Adipocyte (in vitro differentiated cells): ENCODE measurements at regions not wholly inside any gene's neighbourhood (a gene's known extent, or its start where the extent isn't known, plus 50 kb on each side); places are given as distances from the start of the nearest gene placed in this dataset.
A peak's percentile ranks its signal among the peaks of the same experiment; 100 is the strongest.

Source experiments
- DNase-seq: peaks from one replicate; pipeline ENCODE4 v3.0.0-alpha.2; 2015; ENCODE audit warnings: low read depth
- H3K27me3 ChIP-seq: replicated peaks from 2 replicates; pipeline ENCODE4 v1.7.0; 2013; ENCODE audit warnings: mild to moderate bottlenecking, low read length, moderate library complexity; ENCODE audit not compliant: control insufficient read depth, insufficient read depth
- H3K36me3 ChIP-seq: 2 replicates; pipeline ENCODE4 v1.7.0; 2013; ENCODE audit warnings: low read length, mild to moderate bottlenecking, moderate library complexity; ENCODE audit not compliant: control insufficient read depth, insufficient read depth, severe bottlenecking
- H3K4me1 ChIP-seq: 2 replicates; pipeline ENCODE4 v1.7.0; 2013; ENCODE audit warnings: mild to moderate bottlenecking, low read length, moderate library complexity; ENCODE audit not compliant: control insufficient read depth, insufficient read depth
- H3K4me3 ChIP-seq: 2 replicates; pipeline ENCODE4 v1.7.0; 2013; ENCODE audit warnings: mild to moderate bottlenecking, low read length, moderate library complexity
- H3K9ac ChIP-seq: 2 replicates; pipeline ENCODE4 v1.7.0; 2013; ENCODE audit warnings: mild to moderate bottlenecking, low read length, moderate library complexity
- H3K9me3 ChIP-seq: 2 replicates; pipeline ENCODE4 v1.7.0; 2013; ENCODE audit warnings: mild to moderate bottlenecking, low read length, moderate library complexity; ENCODE audit not compliant: control insufficient read depth

GRCh38 chr3:147937891-147938290 lies 528.7 kb downstream of the ZIC1 start:
- Histone ChIP-seq H3K4me1 (peaks cover 11% of the 10 kb centered on the region), H3K27me3 (no peaks in the 10 kb centered on the region), H3K4me3 (no peak overlapping the region), H3K36me3 (no peaks in the 10 kb centered on the region), H3K9ac (no peak overlapping the region), H3K9me3 (no peaks in the 10 kb centered on the region)
- DNase-seq: no peak

DNA sequence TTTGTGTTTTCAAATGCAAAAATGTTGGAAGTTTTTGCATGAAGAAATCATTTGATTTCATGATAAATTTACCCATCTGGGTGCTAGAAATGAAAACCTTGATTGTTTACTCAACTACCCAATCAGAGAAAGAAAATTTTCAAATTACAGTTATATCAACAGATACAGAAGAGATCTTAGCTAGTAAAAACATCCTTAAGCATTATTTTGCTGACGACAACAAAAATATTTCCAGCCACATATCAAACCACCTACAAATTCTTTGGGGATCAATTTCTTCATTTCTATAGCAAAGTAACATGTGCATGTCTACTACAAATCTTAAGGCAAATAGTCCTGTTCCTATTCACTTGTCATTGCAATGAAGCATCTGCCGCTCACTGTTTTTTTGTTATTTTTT lies 530.3 kb downstream of the ZIC1 start:
- Histone ChIP-seq H3K4me3 (no peak overlapping the region), H3K9ac (no peak overlapping the region)

GRCh38 chr3:147939839-147940238 lies 530.7 kb downstream of the ZIC1 start:
- Histone ChIP-seq H3K9ac (no peak overlapping the region), H3K4me1 (peaks cover 24% of the 10 kb centered on the region), H3K9me3 (no peaks in the 10 kb centered on the region), H3K27me3 (no peaks in the 10 kb centered on the region), H3K4me3 (no peak overlapping the region), H3K36me3 (no peaks in the 10 kb centered on the region)
- peak; percentile 24 for DNase-seq

More for the DNA sequence above, 530.3 kb downstream of the ZIC1 start:
- peaks cover 24% of the 10 kb centered on the region for H3K4me1 ChIP-seq
- H3K27me3 ChIP-seq: no peaks in the 10 kb centered on the region
- DNase-seq: no peak
- H3K36me3 ChIP-seq: no peaks in the 10 kb centered on the region
- H3K9me3 ChIP-seq: no peaks in the 10 kb centered on the region

- Histone ChIP-seq H3K27me3 (no peaks in the 10 kb centered on the region), H3K9me3 (no peaks in the 10 kb centered on the region), H3K4me1 (peaks cover 27% of the 10 kb centered on the region), H3K9ac (no peak overlapping the region), H3K36me3 (no peaks in the 10 kb centered on the region), H3K4me3 (no peak overlapping the region)
- no peak for DNase-seq
Observed at GRCh38 chr3:147940405-147941193, 531.4 kb downstream of the ZIC1 start.

DNA sequence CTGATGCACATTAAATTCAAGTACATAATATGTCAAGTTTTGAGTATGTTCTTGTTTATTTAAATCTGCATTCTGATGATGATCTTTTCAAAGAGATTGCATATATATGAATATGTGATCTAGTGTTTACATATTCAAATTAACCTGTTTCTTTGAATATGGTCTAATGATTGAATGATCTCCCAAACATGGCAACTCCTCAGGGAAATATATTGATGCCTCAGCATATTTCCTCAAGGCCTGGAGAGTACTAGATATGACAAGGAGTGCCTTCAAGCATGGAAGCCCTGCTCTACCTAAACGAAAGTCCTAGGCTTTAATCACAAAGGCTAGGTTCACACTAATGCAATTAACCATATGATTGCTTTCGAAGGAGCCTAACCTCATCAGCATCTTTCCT lies 532.8 kb downstream of the ZIC1 start:
- no peak overlapping the region for H3K4me3 ChIP-seq
- no peak for DNase-seq
- no peaks in the 10 kb centered on the region for H3K36me3 ChIP-seq
- H3K4me1 ChIP-seq: peaks cover 37% of the 10 kb centered on the region
- H3K9me3 ChIP-seq: no peaks in the 10 kb centered on the region
- H3K9ac ChIP-seq: no peak overlapping the region
- no peaks in the 10 kb centered on the region for H3K27me3 ChIP-seq

DNA sequence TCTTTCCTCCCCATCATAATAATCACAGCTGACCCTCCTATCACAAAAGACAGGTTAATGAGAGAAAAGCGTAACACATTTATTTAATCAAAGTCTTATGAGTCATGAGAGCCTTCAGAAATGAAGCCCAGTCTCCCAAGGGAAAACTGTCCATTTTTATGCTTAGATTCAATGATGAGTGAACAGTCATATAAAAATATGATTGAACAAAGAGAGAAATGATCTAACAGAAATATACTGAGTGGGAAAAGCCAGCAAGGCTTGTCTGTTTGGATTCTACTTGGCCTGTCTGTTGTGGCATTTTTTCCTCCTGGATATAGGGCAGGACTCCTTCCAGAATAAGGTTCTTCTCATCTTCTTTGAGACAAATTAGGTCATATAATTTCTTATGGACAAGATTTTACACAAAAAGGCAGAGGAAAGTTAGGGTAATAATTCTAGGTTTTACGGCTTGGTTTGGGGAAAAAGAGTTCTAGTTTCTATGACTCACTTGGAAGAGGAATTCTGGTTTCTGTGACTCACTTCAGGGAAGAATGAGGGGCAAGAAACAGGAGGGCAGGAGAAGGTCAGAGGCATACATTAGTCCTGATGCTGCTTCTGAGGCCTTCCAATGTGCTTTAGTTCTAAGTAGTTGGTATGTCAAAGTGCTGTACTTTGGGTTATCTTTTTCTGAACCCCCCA lies 534.2 kb downstream of the ZIC1 start:
- H3K4me3 ChIP-seq: peak overlapping the region; percentile 63
- H3K36me3 ChIP-seq: no peaks in the 10 kb centered on the region
- DNase-seq: peak; percentile 90

GRCh38 chr3:147945968-147946519 lies 536.9 kb downstream of the ZIC1 start:
- no peaks in the 10 kb centered on the region for H3K27me3 ChIP-seq
- H3K9ac ChIP-seq: peak overlapping the region; percentile 67
- DNase-seq: peak; percentile 95
- peak overlapping the region; percentile 67 for H3K4me3 ChIP-seq
- H3K9me3 ChIP-seq: no peaks in the 10 kb centered on the region
- H3K36me3 ChIP-seq: no peaks in the 10 kb centered on the region
- peaks cover 30% of the 10 kb centered on the region for H3K4me1 ChIP-seq

More for the DNA sequence above, 534.2 kb downstream of the ZIC1 start:
- Histone ChIP-seq H3K4me1 (peaks cover 37% of the 10 kb centered on the region), H3K9me3 (no peaks in the 10 kb centered on the region), H3K9ac (peak overlapping the region; percentile 66), H3K27me3 (no peaks in the 10 kb centered on the region)

GRCh38 chr3:147956615-147957014 lies 547.5 kb downstream of the ZIC1 start:
- Histone ChIP-seq H3K36me3 (no peaks in the 10 kb centered on the region), H3K4me3 (no peak overlapping the region), H3K27me3 (no peaks in the 10 kb centered on the region), H3K9ac (no peak overlapping the region), H3K9me3 (peaks cover 13% of the 10 kb centered on the region), H3K4me1 (no peaks in the 10 kb centered on the region)
- DNase-seq: no peak

DNA sequence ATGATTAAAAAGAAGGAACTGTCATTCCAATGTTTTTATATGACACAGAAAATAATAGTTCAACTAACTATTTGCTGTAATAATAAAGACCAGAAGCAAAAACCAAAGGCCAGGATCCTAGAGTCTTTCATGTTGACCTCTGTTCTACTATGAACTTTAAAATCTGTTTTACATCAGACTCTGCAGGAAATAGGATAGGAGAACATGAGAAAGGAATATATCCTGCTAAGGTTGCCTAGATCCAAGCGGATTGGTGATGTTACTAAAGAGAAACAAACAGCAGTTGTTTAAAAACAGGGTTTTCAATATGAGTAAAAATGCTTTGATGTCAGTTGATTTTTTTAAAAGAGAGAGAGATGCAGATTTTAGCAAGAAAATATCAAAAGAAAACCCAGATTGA lies 549.6 kb downstream of the ZIC1 start:
- no peak overlapping the region for H3K9ac ChIP-seq
- H3K27me3 ChIP-seq: no peaks in the 10 kb centered on the region
- H3K4me3 ChIP-seq: no peak overlapping the region
- DNase-seq: no peak
- H3K36me3 ChIP-seq: no peaks in the 10 kb centered on the region
- H3K9me3 ChIP-seq: peaks cover 13% of the 10 kb centered on the region
- H3K4me1 ChIP-seq: no peaks in the 10 kb centered on the region

DNA sequence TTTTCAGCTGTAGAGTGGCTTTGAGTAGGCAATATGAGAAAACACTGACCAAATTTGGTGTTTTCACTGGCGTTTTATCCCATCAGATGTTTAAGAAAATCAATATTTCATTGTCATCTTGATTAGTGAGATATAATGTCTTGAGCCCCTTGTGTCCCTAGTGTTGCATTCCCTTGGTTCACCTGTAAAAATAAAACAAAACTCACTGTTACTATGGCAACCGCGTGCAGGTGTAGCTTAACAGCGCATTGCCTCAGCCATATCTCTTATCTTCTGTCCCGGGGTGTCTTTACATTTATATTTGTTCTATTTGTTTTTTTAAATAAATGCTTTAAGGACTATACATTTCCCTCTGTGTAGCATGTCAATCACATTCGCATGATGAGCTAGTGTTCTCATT lies 551.6 kb downstream of the ZIC1 start:
- Histone ChIP-seq H3K4me3 (no peak overlapping the region), H3K36me3 (no peaks in the 10 kb centered on the region), H3K9ac (no peak overlapping the region), H3K4me1 (peaks cover 3% of the 10 kb centered on the region), H3K27me3 (no peaks in the 10 kb centered on the region), H3K9me3 (peaks cover 6% of the 10 kb centered on the region)
- no peak for DNase-seq

- Histone ChIP-seq H3K4me3 (no peak overlapping the region), H3K4me1 (peaks cover 3% of the 10 kb centered on the region), H3K27me3 (no peaks in the 10 kb centered on the region), H3K36me3 (no peaks in the 10 kb centered on the region), H3K9ac (no peak overlapping the region), H3K9me3 (no peaks in the 10 kb centered on the region)
- DNase-seq: no peak
Observed at GRCh38 chr3:147962408-147963164, 553.4 kb downstream of the ZIC1 start.
